DND-41 (cell line): ENCODE measurements at regions not wholly inside any gene's neighbourhood (a gene's known extent, or its start where the extent isn't known, plus 50 kb on each side); places are given as distances from the start of the nearest gene placed in this dataset.
"Not testable (repeated sequence)": the region's sequence is repeated elsewhere in the genome, so short reads cannot be mapped to it uniquely, and the experiment has no call there.

ENCODE experiments used
- ATAC-seq: fragments of 200-7000 bp; cut with Tn5 transposase; 3 replicates; pipeline ENCODE4 v1.9.1; 2021; ENCODE audit warnings: low read depth; ENCODE audit not compliant: insufficient read depth
- DNase-seq: peaks from one replicate; pipeline ENCODE4 v3.0.0-alpha.2; 2020
- H2AFZ ChIP-seq: 2 replicates; pipeline ENCODE4 v1.6.0; 2012; ENCODE audit warnings: low read depth, low read length
- H3K27ac ChIP-seq: 2 replicates; pipeline ENCODE4 v1.5.1; 2012; ENCODE audit warnings: low read length, inconsistent platforms
- H3K27me3 ChIP-seq: fragments of 200-600 bp; sonication (generic); 2 replicates; pipeline ENCODE4 v1.6.0; 2012; ENCODE audit warnings: low read length, mild to moderate bottlenecking, inconsistent platforms; ENCODE audit not compliant: insufficient read depth, poor library complexity
- H3K36me3 ChIP-seq: 2 replicates; pipeline ENCODE4 v1.5.1; 2012; ENCODE audit warnings: low read length, inconsistent platforms; ENCODE audit not compliant: insufficient read depth
- H3K4me1 ChIP-seq: 2 replicates; pipeline ENCODE4 v1.5.1; 2012; ENCODE audit warnings: mild to moderate bottlenecking, low read length; ENCODE audit not compliant: insufficient read depth
- H3K4me2 ChIP-seq: 2 replicates; pipeline ENCODE4 v1.6.0; 2012; ENCODE audit warnings: mild to moderate bottlenecking, moderate library complexity, low read length, inconsistent platforms; ENCODE audit not compliant: insufficient read depth
- H3K4me3 ChIP-seq, 2 experiments: fragments of 200-600 bp in 1 of 2; shearing (Covaris generic) in 1 of 2; 2 replicates each; pipeline ENCODE4 v1.5.1; 2012 to 2016; ENCODE audit warnings: inconsistent platforms in 2 of 2, low read length in 2 of 2, mild to moderate bottlenecking in 2 of 2, low read depth in 1 of 2, moderate library complexity in 1 of 2
- H3K79me2 ChIP-seq: 2 replicates; pipeline ENCODE4 v1.6.0; 2012; ENCODE audit warnings: low read length, inconsistent platforms; ENCODE audit not compliant: insufficient read depth
- H3K9ac ChIP-seq: 2 replicates; pipeline ENCODE4 v1.6.0; 2012; ENCODE audit warnings: low read depth, mild to moderate bottlenecking, inconsistent platforms, low read length, moderate library complexity
- H3K9me3 ChIP-seq: 2 replicates; pipeline ENCODE4 v1.5.1; 2012; ENCODE audit warnings: low read length, moderate library complexity, mild to moderate bottlenecking, inconsistent platforms; ENCODE audit not compliant: insufficient read depth, severe bottlenecking
- H4K20me1 ChIP-seq: 2 replicates; pipeline ENCODE4 v1.6.0; 2012; ENCODE audit warnings: low read length; ENCODE audit not compliant: insufficient read depth
- EZH2 ChIP-seq: IDR thresholded peaks from 3 replicates; pipeline ENCODE4 v1.6.1; 2012; ENCODE audit warnings: borderline replicate concordance, low read depth, mild to moderate bottlenecking, moderate library complexity, low read length, inconsistent platforms; ENCODE audit not compliant: severe bottlenecking
- TF ChIP-seq, protein P1 (sequence below): IDR thresholded peaks from 2 replicates; pipeline ENCODE4 v1.5.1; 2012; ENCODE audit warnings: borderline replicate concordance, low read length, moderate library complexity, mild to moderate bottlenecking; ENCODE audit not compliant: poor library complexity, severe bottlenecking; ENCODE audit errors: extremely low read depth

DNA sequence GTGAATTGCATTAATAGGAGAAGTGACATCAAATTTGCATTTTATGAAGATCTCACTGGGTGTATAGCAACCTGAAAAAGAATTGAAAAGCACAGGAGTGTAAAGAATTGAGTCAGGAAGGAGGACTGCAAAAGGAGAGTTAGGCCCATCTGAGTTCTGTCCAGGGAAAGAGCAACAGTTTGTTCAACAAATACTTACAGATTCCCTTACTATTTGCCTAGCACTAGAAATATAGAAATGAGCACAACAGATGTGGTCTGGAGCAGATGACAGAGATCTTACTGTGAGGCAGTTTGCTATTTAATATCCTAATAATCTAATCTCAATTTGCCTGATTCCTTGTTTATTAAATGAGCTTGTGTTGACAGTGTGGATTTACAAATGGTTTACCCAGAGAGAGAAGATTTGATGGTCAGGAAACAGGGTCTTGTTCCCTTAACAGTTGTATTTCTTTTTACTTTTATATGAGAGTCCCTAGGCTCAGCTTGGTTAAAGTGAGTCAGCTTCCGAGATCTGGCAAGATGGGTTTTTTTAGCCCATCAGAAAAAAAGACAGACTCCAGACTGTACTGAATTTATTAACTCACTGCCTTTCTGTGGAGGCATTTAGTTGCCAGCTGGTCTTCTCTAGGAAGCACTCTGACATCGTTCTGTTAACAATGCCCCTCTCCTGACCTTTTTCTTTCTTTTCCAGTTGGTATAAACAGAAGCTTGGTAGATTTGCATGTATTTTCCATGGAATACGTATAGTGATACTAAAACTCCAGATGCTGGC lies 229.7 kb downstream of the TTC6 start:
- H3K4me1 ChIP-seq: no peaks in the 10 kb centered on the region
- H3K27ac ChIP-seq: no peak overlapping the region
- no peaks in the 10 kb centered on the region for H3K79me2 ChIP-seq
- DNase-seq (no peak), ATAC-seq (no peak)
- no peak overlapping the region for H2AFZ ChIP-seq
- H3K27me3 ChIP-seq: no peaks in the 10 kb centered on the region
- no peak overlapping the region for H3K4me3 ChIP-seq
- H3K9me3 ChIP-seq: no peaks in the 10 kb centered on the region
- no peaks in the 10 kb centered on the region for H4K20me1 ChIP-seq
- H3K4me2 ChIP-seq: no peak overlapping the region
- no peaks in the 10 kb centered on the region for H3K36me3 ChIP-seq
- no peak for TF ChIP-seq EZH2
- TF ChIP-seq, protein P1, sequence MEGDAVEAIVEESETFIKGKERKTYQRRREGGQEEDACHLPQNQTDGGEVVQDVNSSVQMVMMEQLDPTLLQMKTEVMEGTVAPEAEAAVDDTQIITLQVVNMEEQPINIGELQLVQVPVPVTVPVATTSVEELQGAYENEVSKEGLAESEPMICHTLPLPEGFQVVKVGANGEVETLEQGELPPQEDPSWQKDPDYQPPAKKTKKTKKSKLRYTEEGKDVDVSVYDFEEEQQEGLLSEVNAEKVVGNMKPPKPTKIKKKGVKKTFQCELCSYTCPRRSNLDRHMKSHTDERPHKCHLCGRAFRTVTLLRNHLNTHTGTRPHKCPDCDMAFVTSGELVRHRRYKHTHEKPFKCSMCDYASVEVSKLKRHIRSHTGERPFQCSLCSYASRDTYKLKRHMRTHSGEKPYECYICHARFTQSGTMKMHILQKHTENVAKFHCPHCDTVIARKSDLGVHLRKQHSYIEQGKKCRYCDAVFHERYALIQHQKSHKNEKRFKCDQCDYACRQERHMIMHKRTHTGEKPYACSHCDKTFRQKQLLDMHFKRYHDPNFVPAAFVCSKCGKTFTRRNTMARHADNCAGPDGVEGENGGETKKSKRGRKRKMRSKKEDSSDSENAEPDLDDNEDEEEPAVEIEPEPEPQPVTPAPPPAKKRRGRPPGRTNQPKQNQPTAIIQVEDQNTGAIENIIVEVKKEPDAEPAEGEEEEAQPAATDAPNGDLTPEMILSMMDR: no peak
- no peak overlapping the region for H3K9ac ChIP-seq

DNA sequence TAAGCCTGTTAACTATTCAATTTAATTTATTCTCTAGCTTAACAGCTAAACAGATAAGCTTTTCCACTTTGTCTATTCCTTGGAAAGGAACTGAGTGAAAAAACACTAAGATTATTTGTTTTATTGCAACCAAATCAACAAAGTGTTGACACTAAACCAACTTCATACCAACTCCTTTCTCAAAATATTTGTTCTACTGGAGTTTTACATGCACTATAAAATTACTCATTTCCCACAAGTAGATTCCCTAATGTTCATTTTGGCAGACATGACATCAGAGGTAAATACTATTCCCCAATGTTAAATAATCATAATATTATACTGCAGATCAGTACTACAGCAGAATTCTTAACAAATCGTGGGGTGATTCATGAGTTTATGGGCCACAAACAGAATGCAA lies 231.4 kb downstream of the TTC6 start:
- DNase-seq (no peak), ATAC-seq (no peak)
- H3K79me2 ChIP-seq: no peaks in the 10 kb centered on the region
- no peak overlapping the region for H3K4me3 ChIP-seq
- no peaks in the 10 kb centered on the region for H4K20me1 ChIP-seq
- H3K27ac ChIP-seq: no peak overlapping the region
- H3K27me3 ChIP-seq: no peaks in the 10 kb centered on the region
- H3K4me2 ChIP-seq: no peak overlapping the region
- TF ChIP-seq, protein P1: no peak
- no peak for TF ChIP-seq EZH2
- no peaks in the 10 kb centered on the region for H3K36me3 ChIP-seq
- H2AFZ ChIP-seq: no peak overlapping the region
- no peaks in the 10 kb centered on the region for H3K9me3 ChIP-seq
- H3K4me1 ChIP-seq: no peaks in the 10 kb centered on the region
- no peak overlapping the region for H3K9ac ChIP-seq

GRCh38 chr14:37830271-37830670 lies 234.8 kb downstream of the TTC6 start:
- Histone ChIP-seq H3K9me3 (peaks cover 12% of the 10 kb centered on the region), H3K4me1 (no peaks in the 10 kb centered on the region), H3K79me2 (no peaks in the 10 kb centered on the region), H3K9ac (no peak overlapping the region), H3K36me3 (no peaks in the 10 kb centered on the region), H3K4me3 (no peak overlapping the region), H3K4me2 (no peak overlapping the region), H2AFZ (no peak overlapping the region), H4K20me1 (no peaks in the 10 kb centered on the region), H3K27me3 (no peaks in the 10 kb centered on the region), H3K27ac (no peak overlapping the region)
- no peak for DNase-seq
- TF ChIP-seq, protein P1: no peak
- no peak for ATAC-seq

DNA sequence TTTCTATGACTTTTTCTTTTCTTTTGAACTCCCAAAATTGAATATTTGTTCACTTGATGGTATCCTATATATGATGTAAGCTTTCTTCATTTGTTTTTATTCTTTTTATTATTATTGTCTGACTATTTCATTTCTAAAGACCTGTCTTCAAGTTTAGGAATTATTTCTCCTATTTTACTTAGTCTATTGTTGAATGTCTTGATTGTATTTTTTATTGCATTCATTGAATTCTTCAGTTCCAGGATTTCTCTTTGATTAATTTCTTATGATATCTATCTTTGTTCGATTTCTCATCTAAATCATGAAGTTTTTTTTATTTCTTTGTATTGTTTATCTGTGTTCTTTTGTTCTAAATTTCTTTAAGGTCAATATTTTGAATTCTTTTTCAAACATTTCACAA lies 238.8 kb downstream of the TTC6 start:
- DNase-seq (no peak), ATAC-seq (no peak)
- Histone ChIP-seq H3K4me3 (no peak overlapping the region), H3K4me2 (no peak overlapping the region), H3K79me2 (no peaks in the 10 kb centered on the region), H3K9ac (no peak overlapping the region), H3K9me3 (peaks cover 12% of the 10 kb centered on the region), H2AFZ (no peak overlapping the region), H3K27ac (no peak overlapping the region), H3K27me3 (no peaks in the 10 kb centered on the region), H3K4me1 (no peaks in the 10 kb centered on the region), H3K36me3 (no peaks in the 10 kb centered on the region), H4K20me1 (no peaks in the 10 kb centered on the region)
- TF ChIP-seq, protein P1: no peak
- no peak for TF ChIP-seq EZH2

GRCh38 chr14:37838778-37839177 lies 243.3 kb downstream of the TTC6 start:
- not testable (repeated sequence) for H3K4me3 ChIP-seq, H3K79me2 ChIP-seq, H4K20me1 ChIP-seq, H3K36me3 ChIP-seq, H3K27ac ChIP-seq, H3K4me2 ChIP-seq, H3K9me3 ChIP-seq, H3K27me3 ChIP-seq, ATAC-seq, H2AFZ ChIP-seq, DNase-seq, H3K9ac ChIP-seq, H3K4me1 ChIP-seq
